Epithelial cell of proximal tubule (primary cell): ENCODE measurements at regions not wholly inside any gene's neighbourhood (a gene's known extent, or its start where the extent isn't known, plus 50 kb on each side); places are given as distances from the start of the nearest gene placed in this dataset.

ENCODE experiments used
- DNase-seq: peaks from one replicate; pipeline ENCODE4 v3.0.0-alpha.2; 2011; ENCODE audit warnings: low read depth
- H3K4me3 ChIP-seq: 2 replicates; pipeline ENCODE4 v1.5.1; 2011; ENCODE audit warnings: low read depth, mild to moderate bottlenecking, low read length
- CTCF ChIP-seq: conservative IDR thresholded peaks from 2 replicates; pipeline ENCODE4 v1.5.1; 2012; ENCODE audit warnings: low read depth, mild to moderate bottlenecking, low read length

GRCh38 chr3:19065027-19065426 lies 83.3 kb upstream of the KCNH8 start:
- no peak for DNase-seq
- no peak overlapping the region for H3K4me3 ChIP-seq
- peak; percentile 47 for TF ChIP-seq CTCF

GRCh38 chr3:19063936-19064335 lies 84.4 kb upstream of the KCNH8 start:
- DNase-seq: no peak
- no peak for TF ChIP-seq CTCF
- no peak overlapping the region for H3K4me3 ChIP-seq

GRCh38 chr3:19060404-19060803 lies 87.9 kb upstream of the KCNH8 start:
- H3K4me3 ChIP-seq: no peak overlapping the region
- TF ChIP-seq CTCF: no peak
- no peak for DNase-seq

GRCh38 chr3:19052874-19053273 lies 95.4 kb upstream of the KCNH8 start:
- no peak for DNase-seq
- TF ChIP-seq CTCF: no peak
- no peak overlapping the region for H3K4me3 ChIP-seq

- peak; percentile 22 for TF ChIP-seq CTCF
- H3K4me3 ChIP-seq: no peak overlapping the region
- DNase-seq: no peak
Measured at GRCh38 chr3:19046440-19046839, 101.9 kb upstream of the KCNH8 start.

GRCh38 chr3:19030522-19030839 lies 117.8 kb upstream of the KCNH8 start:
- no peak for TF ChIP-seq CTCF
- H3K4me3 ChIP-seq: no peak overlapping the region
- no peak for DNase-seq

- no peak for TF ChIP-seq CTCF
- DNase-seq: no peak
- H3K4me3 ChIP-seq: no peak overlapping the region
Measured at GRCh38 chr3:19029837-19030521, 118.3 kb upstream of the KCNH8 start.
